ENCODE measurements at regions not wholly inside any gene's neighbourhood (a gene's known extent, or its start where the extent isn't known, plus 50 kb on each side); places are given as distances from the start of the nearest gene placed in this dataset.
"Not testable (repeated sequence)": the region's sequence is repeated elsewhere in the genome, so short reads cannot be mapped to it uniquely, and the experiment has no call there.

- DNase-seq (ENCODE audit: low spot score) = no peak
These were observed 1680.9 kb downstream of the OLFM4 start for GRCh38 chr13:54709546-54709945.

- DNase-seq (ENCODE audit: low spot score) = peak; percentile 38
These were observed 1705.0 kb downstream of the OLFM4 start for GRCh38 chr13:54733639-54734038.

- not testable (repeated sequence) for DNase-seq (ENCODE audit: low spot score)
These were observed 1708.6 kb downstream of the OLFM4 start for GRCh38 chr13:54737211-54737610.

GRCh38 chr13:54742984-54743383 lies 1714.4 kb downstream of the OLFM4 start:
- no peak for DNase-seq (ENCODE audit: low spot score)

GRCh38 chr13:54744747-54745146 lies 1716.1 kb downstream of the OLFM4 start:
- no peak for DNase-seq (ENCODE audit: low spot score)

- peak; percentile 22 for DNase-seq (ENCODE audit: low spot score)
These were observed 1721.9 kb downstream of the OLFM4 start for GRCh38 chr13:54750521-54750920.

GRCh38 chr13:54758795-54759194 lies 1730.2 kb downstream of the OLFM4 start:
- DNase-seq (ENCODE audit: low spot score) = no peak

- no peak for DNase-seq (ENCODE audit: low spot score)
These were observed 1739.6 kb downstream of the OLFM4 start for GRCh38 chr13:54768214-54768613.

GRCh38 chr13:54775501-54776191 lies 1747.0 kb downstream of the OLFM4 start:
- no peak for DNase-seq (ENCODE audit: low spot score)

- no peak for DNase-seq (ENCODE audit: low spot score)
These were observed 1759.1 kb downstream of the OLFM4 start for GRCh38 chr13:54787754-54788153.

- DNase-seq (ENCODE audit: low spot score) = no peak
These were observed 1771.1 kb downstream of the OLFM4 start for GRCh38 chr13:54799621-54800226.

- no peak for DNase-seq (ENCODE audit: low spot score)
These were observed 1773.6 kb downstream of the OLFM4 start for GRCh38 chr13:54802226-54802625.

- DNase-seq (ENCODE audit: low spot score) = no peak
These were observed 1777.1 kb downstream of the OLFM4 start for GRCh38 chr13:54805743-54806142.

- not testable (repeated sequence) for DNase-seq (ENCODE audit: low spot score)
These were observed 1793.4 kb downstream of the OLFM4 start for GRCh38 chr13:54821938-54822470.

GRCh38 chr13:54829391-54830068 lies 1800.9 kb downstream of the OLFM4 start:
- not testable (repeated sequence) for DNase-seq (ENCODE audit: low spot score)

- DNase-seq (ENCODE audit: low spot score) = no peak
These were observed 1807.7 kb downstream of the OLFM4 start for GRCh38 chr13:54836273-54836672.

GRCh38 chr13:54841682-54842081 lies 1813.1 kb downstream of the OLFM4 start:
- DNase-seq (ENCODE audit: low spot score) = no peak

- peak; percentile 59 for DNase-seq (ENCODE audit: low spot score)
These were observed 1816.8 kb downstream of the OLFM4 start for GRCh38 chr13:54845351-54845965.

GRCh38 chr13:54852831-54853230 lies 1824.2 kb downstream of the OLFM4 start:
- DNase-seq (ENCODE audit: low spot score) = no peak

GRCh38 chr13:54859827-54860226 lies 1831.2 kb downstream of the OLFM4 start:
- no peak for DNase-seq (ENCODE audit: low spot score)

GRCh38 chr13:54875111-54875510 lies 1846.5 kb downstream of the OLFM4 start:
- DNase-seq (ENCODE audit: low spot score) = no peak

GRCh38 chr13:54879036-54879435 lies 1850.4 kb downstream of the OLFM4 start:
- DNase-seq (ENCODE audit: low spot score) = no peak

- no peak for DNase-seq (ENCODE audit: low spot score)
These were observed 1856.1 kb downstream of the OLFM4 start for GRCh38 chr13:54884682-54885081.

Data from cerebellar cortex (tissue), 1 donor.